Breast epithelium (tissue), 3 donors: ENCODE measurements at regions not wholly inside any gene's neighbourhood (a gene's known extent, or its start where the extent isn't known, plus 50 kb on each side); places are given as distances from the start of the nearest gene placed in this dataset.

Experiments used
- CTCF ChIP-seq, 3 donors: fragments of 450-650 bp; IDR thresholded peaks; one replicate each; pipeline ENCODE4 v1.5.1; 2016 to 2017; ENCODE audit warnings: antibody characterized with exemption in 3 of 3, mild to moderate bottlenecking in 3 of 3, moderate library complexity in 3 of 3
- POLR2A ChIP-seq: fragments of 450-650 bp; IDR thresholded peaks from one replicate; pipeline ENCODE4 v1.6.1; 2016; ENCODE audit warnings: antibody characterized with exemption, mild to moderate bottlenecking, moderate library complexity
- POLR2AphosphoS5 ChIP-seq, 3 donors: sonication (generic); formaldehyde crosslinking; IDR thresholded peaks; one replicate each; pipeline ENCODE4 v1.6.1; 2017; ENCODE audit warnings: antibody characterized with exemption in 3 of 3

- TF ChIP-seq CTCF (IDR thresholded peaks at IDR 0.05) (no peak), POLR2A (no peak), POLR2AphosphoS5 (IDR thresholded peaks at IDR 0.05) (no peak)
These were observed 69.2 kb upstream of the RGS6 start for GRCh38 chr14:71863049-71863448.
